GM10266 (cell line): ENCODE measurements at regions not wholly inside any gene's neighbourhood (a gene's known extent, or its start where the extent isn't known, plus 50 kb on each side); places are given as distances from the start of the nearest gene placed in this dataset.

Experiments used
- DNase-seq: peaks from one replicate; pipeline ENCODE4 v3.0.0; 2012; ENCODE audit errors: extremely low spot score
- TF ChIP-seq, protein P1 (sequence below): IDR thresholded peaks from 2 replicates; pipeline ENCODE4 v1.5.1; 2012; ENCODE audit warnings: mild to moderate bottlenecking, low read depth; ENCODE audit not compliant: control insufficient read depth, insufficient read depth; ENCODE audit errors: missing control alignments

DNA sequence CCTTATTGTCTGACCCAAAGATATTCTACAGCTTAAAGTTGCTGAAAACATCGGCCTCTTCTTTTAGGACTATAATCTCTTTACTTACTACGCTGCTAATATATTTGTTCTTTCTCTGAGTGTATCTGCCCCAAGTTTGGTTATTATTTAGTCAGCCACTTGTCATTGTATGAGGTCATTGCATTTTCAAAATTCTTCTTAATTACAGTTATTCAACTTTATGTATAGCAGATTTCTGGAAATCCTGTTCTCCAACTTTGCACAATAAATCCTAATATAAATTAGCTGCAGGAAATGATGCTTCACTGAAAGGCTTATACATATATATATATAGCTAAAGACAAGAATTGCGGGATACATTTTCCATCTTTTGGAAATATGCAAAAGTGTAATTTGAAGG is 88.5 kb upstream of the HIVEP1 start:
- no peak for DNase-seq
- TF ChIP-seq, protein P1, sequence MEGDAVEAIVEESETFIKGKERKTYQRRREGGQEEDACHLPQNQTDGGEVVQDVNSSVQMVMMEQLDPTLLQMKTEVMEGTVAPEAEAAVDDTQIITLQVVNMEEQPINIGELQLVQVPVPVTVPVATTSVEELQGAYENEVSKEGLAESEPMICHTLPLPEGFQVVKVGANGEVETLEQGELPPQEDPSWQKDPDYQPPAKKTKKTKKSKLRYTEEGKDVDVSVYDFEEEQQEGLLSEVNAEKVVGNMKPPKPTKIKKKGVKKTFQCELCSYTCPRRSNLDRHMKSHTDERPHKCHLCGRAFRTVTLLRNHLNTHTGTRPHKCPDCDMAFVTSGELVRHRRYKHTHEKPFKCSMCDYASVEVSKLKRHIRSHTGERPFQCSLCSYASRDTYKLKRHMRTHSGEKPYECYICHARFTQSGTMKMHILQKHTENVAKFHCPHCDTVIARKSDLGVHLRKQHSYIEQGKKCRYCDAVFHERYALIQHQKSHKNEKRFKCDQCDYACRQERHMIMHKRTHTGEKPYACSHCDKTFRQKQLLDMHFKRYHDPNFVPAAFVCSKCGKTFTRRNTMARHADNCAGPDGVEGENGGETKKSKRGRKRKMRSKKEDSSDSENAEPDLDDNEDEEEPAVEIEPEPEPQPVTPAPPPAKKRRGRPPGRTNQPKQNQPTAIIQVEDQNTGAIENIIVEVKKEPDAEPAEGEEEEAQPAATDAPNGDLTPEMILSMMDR = no peak

DNA sequence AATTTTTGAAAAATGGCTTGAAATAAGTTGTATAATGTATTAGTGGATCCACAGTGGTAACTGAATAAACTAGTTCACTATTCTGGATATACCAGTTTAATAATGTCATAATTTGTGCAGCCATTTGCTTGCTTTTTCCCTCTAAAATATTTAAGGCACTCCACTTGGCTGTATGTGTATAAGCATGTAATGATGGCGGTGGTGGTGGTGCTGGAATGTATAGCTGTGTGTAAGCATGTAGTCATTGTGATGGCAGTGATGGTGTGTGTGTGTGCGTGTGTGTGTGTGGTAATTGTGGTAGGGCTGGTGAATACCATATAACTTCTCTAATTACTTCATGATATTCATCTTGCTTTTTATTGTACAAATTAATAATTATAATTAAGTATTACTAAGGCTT is 89.2 kb upstream of the HIVEP1 start:
- TF ChIP-seq, protein P1 = no peak
- no peak for DNase-seq

DNA sequence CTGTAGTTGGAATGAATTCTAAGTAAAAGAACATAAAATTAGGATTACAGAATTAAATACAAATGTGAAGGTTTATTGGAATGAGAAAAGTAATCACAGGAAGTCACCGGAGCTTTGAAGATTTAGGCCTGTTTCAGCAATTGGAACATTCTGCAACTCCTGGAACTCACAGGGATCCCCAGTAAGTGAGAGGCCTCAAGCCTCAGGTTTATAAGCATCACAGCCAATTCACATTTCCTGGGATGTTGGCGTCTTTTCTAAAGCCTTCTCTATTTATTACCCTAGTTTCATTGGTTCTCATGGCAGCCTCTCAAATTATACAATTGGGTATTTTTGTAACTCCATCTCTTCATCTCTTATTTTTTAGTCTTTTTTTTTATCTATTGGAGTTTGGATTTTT is 90.4 kb upstream of the HIVEP1 start:
- no peak for DNase-seq
- TF ChIP-seq, protein P1 = no peak

DNA sequence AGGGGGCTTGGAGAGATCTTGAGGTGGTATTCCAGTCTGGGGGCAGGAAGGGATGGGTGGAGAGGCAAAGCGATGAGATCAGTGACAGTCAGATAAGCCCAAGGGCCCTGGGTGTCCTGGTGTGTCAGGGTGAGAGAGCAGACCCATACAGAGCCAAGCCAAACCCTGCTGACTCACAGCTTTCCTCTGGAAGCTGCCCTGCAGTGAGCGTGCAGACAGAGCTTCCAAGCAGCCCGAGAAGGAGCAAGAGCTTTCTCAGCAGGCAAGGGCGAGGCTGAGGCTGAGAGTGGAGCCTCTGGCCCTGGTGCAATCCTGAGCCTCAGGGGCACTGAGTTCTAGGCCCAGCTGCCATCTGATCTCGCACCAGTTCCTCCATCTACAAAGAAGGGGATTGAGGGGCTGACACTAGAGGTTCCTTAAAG is 91.1 kb upstream of the HIVEP1 start:
- TF ChIP-seq, protein P1 = no peak
- DNase-seq = no peak

DNA sequence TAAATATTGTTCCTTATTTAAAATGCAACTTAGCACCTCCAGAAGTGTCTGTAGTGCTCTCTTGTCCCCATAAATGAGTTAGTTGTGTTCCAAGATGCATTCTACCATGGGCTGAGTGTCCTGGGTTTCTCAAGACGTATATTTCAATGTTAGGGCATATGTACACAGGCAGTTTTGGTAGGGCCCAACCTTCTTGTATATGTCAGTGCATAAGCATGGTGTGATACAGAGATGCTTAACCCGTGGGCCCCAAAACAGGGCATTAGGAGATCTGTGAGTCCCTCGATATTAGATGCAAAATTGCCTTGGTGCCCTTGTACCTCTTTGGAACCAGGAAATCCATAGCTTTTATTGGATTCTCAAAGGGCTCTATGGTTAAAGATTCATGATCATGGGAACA is 91.5 kb upstream of the HIVEP1 start:
- TF ChIP-seq, protein P1 = no peak
- no peak for DNase-seq

DNA sequence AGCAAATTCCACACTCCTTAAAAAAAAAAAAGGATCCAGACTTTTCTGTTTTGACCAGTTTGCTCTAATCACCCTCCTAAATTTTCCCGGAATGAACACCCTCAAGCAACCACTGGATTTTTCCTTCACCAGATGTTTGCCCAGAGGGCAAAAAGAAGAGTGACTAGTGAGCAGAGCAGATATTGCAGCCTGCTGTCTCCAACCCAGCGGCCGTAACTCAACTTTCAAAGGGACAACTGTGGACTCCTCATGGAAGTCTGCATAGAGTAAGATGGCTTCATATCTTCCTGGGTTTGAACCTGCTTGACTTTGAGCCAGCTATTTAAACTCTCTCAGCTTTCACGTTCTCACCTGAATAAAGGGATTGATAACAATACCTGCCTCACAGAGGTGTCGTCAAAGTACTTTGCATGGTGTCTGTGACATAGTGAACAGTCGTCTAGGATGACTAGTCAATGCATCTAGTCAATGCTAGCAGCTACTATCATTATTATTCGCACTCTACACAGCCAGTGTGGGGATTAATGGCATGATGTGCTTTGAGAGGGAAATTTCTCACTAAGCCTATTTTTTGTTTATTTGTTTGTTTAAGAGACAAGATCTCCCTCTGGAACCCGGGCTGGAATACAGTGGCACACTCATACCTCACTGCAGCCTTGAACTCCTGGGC is 92.2 kb upstream of the HIVEP1 start:
- DNase-seq = no peak
- TF ChIP-seq, protein P1 = no peak

DNA sequence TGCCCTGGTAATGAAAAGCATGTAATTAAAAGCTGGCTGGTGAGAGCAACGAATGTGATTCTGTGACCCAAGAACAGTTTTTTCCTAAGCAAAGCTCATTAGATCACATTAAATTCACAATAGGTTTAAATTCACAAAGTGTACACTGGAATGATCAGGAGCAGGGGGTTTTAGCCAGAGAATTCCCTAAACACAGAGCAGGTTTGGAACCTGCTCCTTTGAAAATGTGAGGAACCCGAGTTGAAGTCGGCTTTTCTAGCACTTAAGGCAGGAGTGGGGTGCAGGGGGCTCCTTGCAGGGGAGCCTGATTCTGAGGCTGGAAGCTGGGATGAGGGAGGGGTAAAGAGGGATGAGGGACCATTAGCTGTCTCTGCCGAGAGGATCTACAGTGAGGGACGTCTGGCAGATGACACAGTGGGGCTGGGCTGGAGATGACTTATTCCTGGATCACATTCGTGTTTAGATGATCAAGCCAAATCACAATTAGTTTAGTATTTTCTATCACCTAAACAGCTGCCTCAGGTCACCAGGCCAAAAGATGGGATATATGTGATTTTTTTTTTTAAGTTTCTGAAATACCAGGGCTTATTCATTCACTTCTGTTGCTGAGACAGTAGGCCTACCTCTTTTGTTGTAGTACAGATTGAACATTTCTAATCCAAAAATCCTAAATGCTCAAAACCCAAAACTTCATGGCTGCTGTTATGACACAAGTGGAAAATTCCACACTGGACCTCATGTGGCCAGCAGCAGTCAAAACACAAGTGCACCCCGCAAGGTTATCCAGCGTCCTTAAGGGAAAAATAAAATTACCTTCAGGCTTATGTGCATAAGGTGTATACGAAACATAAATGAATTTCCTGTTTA is 93.1 kb upstream of the HIVEP1 start:
- no peak for DNase-seq
- TF ChIP-seq, protein P1 = no peak
